NCI-H2107 treated with DMSO at 0.1 percent for 48 hours (cell line): ENCODE measurements at regions not wholly inside any gene's neighbourhood (a gene's known extent, or its start where the extent isn't known, plus 50 kb on each side); places are given as distances from the start of the nearest gene placed in this dataset.

ENCODE experiments used
- DNase-seq: peaks from one replicate; lab custom pipeline; 2025; ENCODE audit not compliant: unreplicated experiment; lab: John Stamatoyannopoulos, UW

GRCh38 chr13:74329962-74330361 lies 195.8 kb upstream of the KLF12 start:
- DNase-seq: no peak

- DNase-seq: peak; percentile 48
These were observed 190.9 kb upstream of the KLF12 start for GRCh38 chr13:74325106-74325505.

- DNase-seq: no peak
These were observed 190.1 kb upstream of the KLF12 start for GRCh38 chr13:74324338-74324737.

- no peak for DNase-seq
These were observed 188.4 kb upstream of the KLF12 start for GRCh38 chr13:74322562-74322961.

- DNase-seq: no peak
These were observed 186.1 kb upstream of the KLF12 start for GRCh38 chr13:74320282-74320681.

GRCh38 chr13:74316547-74316946 lies 182.3 kb upstream of the KLF12 start:
- no peak for DNase-seq

GRCh38 chr13:74306496-74306895 lies 172.3 kb upstream of the KLF12 start:
- peak; percentile 39 for DNase-seq

GRCh38 chr13:74305876-74306275 lies 171.7 kb upstream of the KLF12 start:
- peak; percentile 19 for DNase-seq

- DNase-seq: no peak
These were observed 167.2 kb upstream of the KLF12 start for GRCh38 chr13:74301258-74301935.

GRCh38 chr13:74300162-74300561 lies 166.0 kb upstream of the KLF12 start:
- DNase-seq: no peak

GRCh38 chr13:74299721-74300120 lies 165.5 kb upstream of the KLF12 start:
- DNase-seq: no peak

GRCh38 chr13:74298923-74299322 lies 164.7 kb upstream of the KLF12 start:
- DNase-seq: no peak

- DNase-seq: peak; percentile 98
These were observed 155.9 kb upstream of the KLF12 start for GRCh38 chr13:74289861-74290773.

- no peak for DNase-seq
These were observed 154.9 kb upstream of the KLF12 start for GRCh38 chr13:74289107-74289506.

- DNase-seq: peak; percentile 42
These were observed 154.2 kb upstream of the KLF12 start for GRCh38 chr13:74288361-74288911.

- peak; percentile 60 for DNase-seq
These were observed 153.5 kb upstream of the KLF12 start for GRCh38 chr13:74287724-74288169.

GRCh38 chr13:74280795-74281490 lies 146.7 kb upstream of the KLF12 start:
- DNase-seq: no peak

GRCh38 chr13:74280093-74280794 lies 146.0 kb upstream of the KLF12 start:
- DNase-seq: no peak

GRCh38 chr13:74278901-74279300 lies 144.7 kb upstream of the KLF12 start:
- no peak for DNase-seq

- DNase-seq: no peak
These were observed 140.7 kb upstream of the KLF12 start for GRCh38 chr13:74274916-74275315.

GRCh38 chr13:74273581-74273980 lies 139.4 kb upstream of the KLF12 start:
- no peak for DNase-seq
